ENCODE measurements at regions not wholly inside any gene's neighbourhood (a gene's known extent, or its start where the extent isn't known, plus 50 kb on each side); places are given as distances from the start of the nearest gene placed in this dataset.

GRCh38 chr1:47684518-47684917, 246.7 kb downstream of the FOXD2 start:
- Histone ChIP-seq H3K27ac (no peak overlapping the region), H3K27me3 (peaks cover 20% of the 10 kb centered on the region), H3K36me3 (no peaks in the 10 kb centered on the region), H3K4me3 (no peak overlapping the region), H3K4me1 (no peaks in the 10 kb centered on the region), H3K9me3 (no peaks in the 10 kb centered on the region)
- TF ChIP-seq EP300 (IDR thresholded peaks at IDR 0.05) (no peak), POLR2A (IDR thresholded peaks at IDR 0.05) (no peak)
- no peak for ATAC-seq
- 85% methylated on average over 6 of the region's 6 CpGs; no CpG with 5 or more reads in 1 of the 2 donors for WGBS, 2 donors (ENCODE audit: low coverage in 1 of 2)

GRCh38 chr1:47684964-47685762, 247.3 kb downstream of the FOXD2 start:
- 47 to 76% methylated on average over 4 to 10 of the region's 11 CpGs for WGBS, 2 donors (ENCODE audit: low coverage in 1 of 2)
- no peak for ATAC-seq

GRCh38 chr1:47685763-47686066, 247.9 kb downstream of the FOXD2 start:
- no peaks in the 10 kb centered on the region for H3K9me3 ChIP-seq
- 53 to 100% methylated on average over 1 to 2 of the region's 2 CpGs for WGBS, 2 donors (ENCODE audit: low coverage in 1 of 2)
- H3K27ac ChIP-seq, result no peak overlapping the region
- no peak overlapping the region for H3K4me3 ChIP-seq
- ATAC-seq, result no peak
- TF ChIP-seq POLR2A (IDR thresholded peaks at IDR 0.05) (no peak), POLR2AphosphoS5 (IDR thresholded peaks at IDR 0.05) (no peak), CTCF (IDR thresholded peaks at IDR 0.05) (no peak), EP300 (IDR thresholded peaks at IDR 0.05) (no peak)
- no peaks in the 10 kb centered on the region for H3K36me3 ChIP-seq
- H3K27me3 ChIP-seq, result peaks cover 20% of the 10 kb centered on the region
- H3K4me1 ChIP-seq, result no peaks in the 10 kb centered on the region

More at GRCh38 chr1:47684964-47685762, 247.3 kb downstream of the FOXD2 start:
- H3K27me3 ChIP-seq, result peaks cover 20% of the 10 kb centered on the region
- no peak overlapping the region for H3K4me3 ChIP-seq
- no peaks in the 10 kb centered on the region for H3K9me3 ChIP-seq
- TF ChIP-seq POLR2A (IDR thresholded peaks at IDR 0.05) (no peak), CTCF (IDR thresholded peaks at IDR 0.05) (no peak), POLR2AphosphoS5 (IDR thresholded peaks at IDR 0.05) (no peak), EP300 (IDR thresholded peaks at IDR 0.05) (no peak)
- no peaks in the 10 kb centered on the region for H3K4me1 ChIP-seq
- H3K27ac ChIP-seq, result no peak overlapping the region
- no peaks in the 10 kb centered on the region for H3K36me3 ChIP-seq

GRCh38 chr1:47686731-47687630, 249.1 kb downstream of the FOXD2 start:
- Histone ChIP-seq H3K36me3 (no peaks in the 10 kb centered on the region), H3K4me3 (no peak overlapping the region), H3K27ac (no peak overlapping the region), H3K27me3 (peaks cover 21% of the 10 kb centered on the region), H3K9me3 (no peaks in the 10 kb centered on the region), H3K4me1 (no peaks in the 10 kb centered on the region)
- TF ChIP-seq CTCF (IDR thresholded peaks at IDR 0.05) (no peak), POLR2AphosphoS5 (IDR thresholded peaks at IDR 0.05) (no peak), EP300 (IDR thresholded peaks at IDR 0.05) (no peak), POLR2A (IDR thresholded peaks at IDR 0.05) (no peak)
- WGBS, 2 donors (ENCODE audit: low coverage in 1 of 2), result 67 to 78% methylated on average over 4 to 9 of the region's 15 CpGs
- ATAC-seq, result no peak

GRCh38 chr1:47687631-47688460, 250.0 kb downstream of the FOXD2 start:
- WGBS, 2 donors (ENCODE audit: low coverage in 1 of 2), result 63 to 66% methylated on average over 6 to 9 of the region's 24 CpGs
- TF ChIP-seq EP300 (IDR thresholded peaks at IDR 0.05), result no peak
- no peak for TF ChIP-seq POLR2A (IDR thresholded peaks at IDR 0.05)
- TF ChIP-seq POLR2AphosphoS5 (IDR thresholded peaks at IDR 0.05), result no peak
- no peak for TF ChIP-seq CTCF (IDR thresholded peaks at IDR 0.05)
- no peak overlapping the region for H3K27ac ChIP-seq
- no peak for ATAC-seq
- H3K4me1 ChIP-seq, result no peaks in the 10 kb centered on the region
- no peaks in the 10 kb centered on the region for H3K9me3 ChIP-seq
- H3K27me3 ChIP-seq, result peaks cover 30% of the 10 kb centered on the region
- H3K4me3 ChIP-seq, result no peak overlapping the region
- no peaks in the 10 kb centered on the region for H3K36me3 ChIP-seq

All from gastroesophageal sphincter (tissue), 4 donors.